ENCODE measurements at regions not wholly inside any gene's neighbourhood (a gene's known extent, or its start where the extent isn't known, plus 50 kb on each side); places are given as distances from the start of the nearest gene placed in this dataset.

DNA sequence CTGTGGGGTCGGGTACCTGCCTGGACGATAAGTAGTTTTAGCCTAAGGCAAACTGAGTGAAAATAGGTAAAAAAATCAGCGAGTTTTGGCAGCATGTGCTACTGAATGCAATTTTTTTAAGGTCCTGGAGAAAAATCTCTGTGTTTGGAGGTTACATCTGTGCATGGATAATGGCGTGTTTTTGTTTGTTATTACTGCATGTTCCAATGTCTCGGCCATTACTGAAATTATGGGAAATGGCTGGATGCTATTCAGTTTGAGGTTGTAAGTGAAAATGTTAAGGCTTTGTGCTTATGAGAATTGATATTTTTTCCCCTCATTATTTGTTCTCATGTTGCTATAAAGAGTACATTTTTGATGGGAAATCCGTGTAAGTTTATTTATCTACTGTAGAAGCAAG, 441.7 kb downstream of the PRDM2 start:
- 8% methylated on average over 6 of the region's 6 CpGs for WGBS (ENCODE audit: low lambda C conversion rate)
- Histone ChIP-seq H2AFZ (ENCODE audit: low read length) (no peak overlapping the region), H3K36me3 (replicated peaks in 1 of 2; ENCODE audit: control insufficient read depth in 1 of 2, insufficient read depth in 2 of 2, low read length in 2 of 2) (no peaks in the 10 kb centered on the region), H3K27ac (ENCODE audit: extremely low read length, insufficient read depth, low read length) (no peak overlapping the region), H3K4me2 (ENCODE audit: low read depth, low read length) (no peak overlapping the region), H3K27me3 (ENCODE audit: control insufficient read depth in 1 of 2, insufficient read depth in 2 of 2, low read length in 2 of 2) (peaks cover 0 to 13% of the 10 kb centered on the region in 2 experiments; a peak in 2 of 5 replicates), H3K79me2 (ENCODE audit: insufficient read depth, low read length) (no peaks in the 10 kb centered on the region), H3K9me3 (ENCODE audit: low read length) (no peaks in the 10 kb centered on the region), H3K4me1 (ENCODE audit: insufficient read depth, low read length) (no peaks in the 10 kb centered on the region), H3K9ac (ENCODE audit: insufficient read depth, low read depth, low read length) (no peak overlapping the region), H3K4me3 (replicated peaks in 1 of 3; ENCODE audit: insufficient read depth in 1 of 3, low read depth in 2 of 3, low read length in 3 of 3) (no peak overlapping the region), H4K20me1 (ENCODE audit: insufficient read depth, low read length) (no peaks in the 10 kb centered on the region)
- ChIA-PET CTCF (ENCODE audit: low intra/inter-chr PET ratio, low total read pairs) (no interaction called here), POLR2A (no interaction called here)
- ATAC-seq (no peak), DNase-seq (ENCODE audit: low spot score) (no peak), FAIRE-seq (no peak)
- in situ Hi-C loops (cut with HindIII; ENCODE audit: extremely low pct_ligation_motif_present, low pct_unique_long_range_greater_than_20kb), result no loop called here
- TF ChIP-seq ZNF609 (CRISPR knock-in tag; IDR thresholded peaks at IDR 0.05; ENCODE audit: borderline replicate concordance) (no peak), REPIN1 (CRISPR knock-in tag; IDR thresholded peaks at IDR 0.05; ENCODE audit: borderline replicate concordance, low read depth) (no peak), KAT7 (CRISPR knock-in tag; IDR thresholded peaks at IDR 0.05; ENCODE audit: borderline replicate concordance) (no peak), CCAR2 (optimal IDR thresholded peaks at IDR 0.05; ENCODE audit: low read depth, low read length) (no peak), RBM39 (IDR thresholded peaks at IDR 0.05; ENCODE audit: low read depth, low read length, poor library complexity, severe bottlenecking) (no peak), ZNF678 (CRISPR knock-in tag; IDR thresholded peaks at IDR 0.05) (no peak), HDAC2 (CRISPR knock-in tag; IDR thresholded peaks at IDR 0.05) (no peak), ARNT (IDR thresholded peaks at IDR 0.05) (no peak), EP300 (IDR thresholded peaks at IDR 0.05; ENCODE audit: low read depth in 2 of 2, low read length in 2 of 2) (no peak), EP300 (CRISPR knock-in tag; IDR thresholded peaks at IDR 0.05; ENCODE audit: borderline replicate concordance) (no peak), ZKSCAN5 (CRISPR knock-in tag; IDR thresholded peaks at IDR 0.05) (no peak)
- TF ChIP-seq, protein P1, sequence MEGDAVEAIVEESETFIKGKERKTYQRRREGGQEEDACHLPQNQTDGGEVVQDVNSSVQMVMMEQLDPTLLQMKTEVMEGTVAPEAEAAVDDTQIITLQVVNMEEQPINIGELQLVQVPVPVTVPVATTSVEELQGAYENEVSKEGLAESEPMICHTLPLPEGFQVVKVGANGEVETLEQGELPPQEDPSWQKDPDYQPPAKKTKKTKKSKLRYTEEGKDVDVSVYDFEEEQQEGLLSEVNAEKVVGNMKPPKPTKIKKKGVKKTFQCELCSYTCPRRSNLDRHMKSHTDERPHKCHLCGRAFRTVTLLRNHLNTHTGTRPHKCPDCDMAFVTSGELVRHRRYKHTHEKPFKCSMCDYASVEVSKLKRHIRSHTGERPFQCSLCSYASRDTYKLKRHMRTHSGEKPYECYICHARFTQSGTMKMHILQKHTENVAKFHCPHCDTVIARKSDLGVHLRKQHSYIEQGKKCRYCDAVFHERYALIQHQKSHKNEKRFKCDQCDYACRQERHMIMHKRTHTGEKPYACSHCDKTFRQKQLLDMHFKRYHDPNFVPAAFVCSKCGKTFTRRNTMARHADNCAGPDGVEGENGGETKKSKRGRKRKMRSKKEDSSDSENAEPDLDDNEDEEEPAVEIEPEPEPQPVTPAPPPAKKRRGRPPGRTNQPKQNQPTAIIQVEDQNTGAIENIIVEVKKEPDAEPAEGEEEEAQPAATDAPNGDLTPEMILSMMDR (CRISPR knock-in tag; IDR thresholded peaks at IDR 0.05), result no peak
- no TSS peak for BruUV-seq (replicated peaks)
- intact Hi-C loops (cut with micrococcal nuclease; ENCODE audit: unreplicated experiment), result no loop called here
